Neural progenitor cell (in vitro differentiated cells): ENCODE measurements at regions not wholly inside any gene's neighbourhood (a gene's known extent, or its start where the extent isn't known, plus 50 kb on each side); places are given as distances from the start of the nearest gene placed in this dataset.
"Not testable (repeated sequence)": the region's sequence is repeated elsewhere in the genome, so short reads cannot be mapped to it uniquely, and the experiment has no call there.

Experiments
- EZH2 ChIP-seq: fragments of 200-600 bp; sonication (generic); IDR thresholded peaks from 2 replicates; pipeline ENCODE4 v1.6.1; 2017; ENCODE audit warnings: antibody characterized with exemption, mild to moderate bottlenecking, moderate library complexity
- EZH2phosphoT487 ChIP-seq: fragments of 200-600 bp; sonication (generic); IDR thresholded peaks from 2 replicates; pipeline ENCODE4 v1.6.1; 2017; ENCODE audit warnings: antibody characterized with exemption
- TF ChIP-seq, protein P1 (sequence below): fragments of 200-600 bp; sonication (generic); IDR thresholded peaks from 2 replicates; pipeline ENCODE4 v1.5.1; 2017; ENCODE audit warnings: antibody characterized with exemption, mild to moderate bottlenecking

- TF ChIP-seq, protein P1, sequence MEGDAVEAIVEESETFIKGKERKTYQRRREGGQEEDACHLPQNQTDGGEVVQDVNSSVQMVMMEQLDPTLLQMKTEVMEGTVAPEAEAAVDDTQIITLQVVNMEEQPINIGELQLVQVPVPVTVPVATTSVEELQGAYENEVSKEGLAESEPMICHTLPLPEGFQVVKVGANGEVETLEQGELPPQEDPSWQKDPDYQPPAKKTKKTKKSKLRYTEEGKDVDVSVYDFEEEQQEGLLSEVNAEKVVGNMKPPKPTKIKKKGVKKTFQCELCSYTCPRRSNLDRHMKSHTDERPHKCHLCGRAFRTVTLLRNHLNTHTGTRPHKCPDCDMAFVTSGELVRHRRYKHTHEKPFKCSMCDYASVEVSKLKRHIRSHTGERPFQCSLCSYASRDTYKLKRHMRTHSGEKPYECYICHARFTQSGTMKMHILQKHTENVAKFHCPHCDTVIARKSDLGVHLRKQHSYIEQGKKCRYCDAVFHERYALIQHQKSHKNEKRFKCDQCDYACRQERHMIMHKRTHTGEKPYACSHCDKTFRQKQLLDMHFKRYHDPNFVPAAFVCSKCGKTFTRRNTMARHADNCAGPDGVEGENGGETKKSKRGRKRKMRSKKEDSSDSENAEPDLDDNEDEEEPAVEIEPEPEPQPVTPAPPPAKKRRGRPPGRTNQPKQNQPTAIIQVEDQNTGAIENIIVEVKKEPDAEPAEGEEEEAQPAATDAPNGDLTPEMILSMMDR = not testable (repeated sequence)
- not testable (repeated sequence) for TF ChIP-seq EZH2, EZH2phosphoT487
Observed at GRCh38 chr14:105624749-105625434, 98.5 kb downstream of the TMEM121 start.
